AG04450 (cell line): ENCODE measurements at regions not wholly inside any gene's neighbourhood (a gene's known extent, or its start where the extent isn't known, plus 50 kb on each side); places are given as distances from the start of the nearest gene placed in this dataset.

Source experiments
- CTCF ChIA-PET: fragments of 300-600, 350-600 bp; formaldehyde crosslinking; extraction: SDS; loops from one replicate; lab custom pipeline; 2022; ENCODE audit warnings: antibody characterized with exemption, inconsistent platforms; lab: Charles Lee
- POLR2A ChIA-PET: fragments of 350-600 bp; formaldehyde crosslinking; extraction: SDS; loops from one replicate; lab custom pipeline; 2021; ENCODE audit warnings: antibody characterized with exemption, inconsistent platforms; lab: Yijun Ruan, JAX
- DNase-seq: peaks from one replicate; pipeline ENCODE4 v3.0.0-alpha.2; 2011; ENCODE audit warnings: low read depth, low spot score
- H3K27ac ChIP-seq: one replicate; pipeline ENCODE4 v1.5.1; 2012; ENCODE audit warnings: low read depth, low read length, control low read depth
- H3K27me3 ChIP-seq: one replicate; pipeline ENCODE4 v1.6.0; 2012; ENCODE audit warnings: low read length; ENCODE audit not compliant: control insufficient read depth, insufficient read depth
- H3K4me3 ChIP-seq: 2 replicates; pipeline ENCODE4 v1.5.1; 2011; ENCODE audit warnings: mild to moderate bottlenecking, low read depth, low read length, control low read depth
- H3K9me3 ChIP-seq: 2 replicates; pipeline ENCODE4 v1.5.1; 2012; ENCODE audit warnings: low read length; ENCODE audit not compliant: control insufficient read depth, insufficient read depth
- CTCF ChIP-seq: IDR thresholded peaks from 2 replicates; pipeline ENCODE4 v1.5.1; 2011; ENCODE audit warnings: low read depth, low read length, control low read depth, inconsistent platforms

- TF ChIP-seq CTCF = no peak
- POLR2A ChIA-PET = no interaction called here
- Histone ChIP-seq H3K4me3 (no peak overlapping the region), H3K27ac (no peak overlapping the region), H3K9me3 (no peaks in the 10 kb centered on the region), H3K27me3 (peaks cover 13% of the 10 kb centered on the region)
- CTCF ChIA-PET = no interaction called here
- DNase-seq = no peak
Measured at GRCh38 chr4:185903205-185903604, 91.2 kb upstream of the SORBS2 start.

- no peak for TF ChIP-seq CTCF
- DNase-seq = no peak
- Histone ChIP-seq H3K4me3 (no peak overlapping the region), H3K27me3 (peaks cover 13% of the 10 kb centered on the region), H3K9me3 (no peaks in the 10 kb centered on the region), H3K27ac (no peak overlapping the region)
- ChIA-PET POLR2A (no interaction called here), CTCF (interaction anchor here (0.5 kb wide), 1 partner anchor 134 kb away, joined by 3 read pairs; no protein-coding TSS in a partner anchor)
Measured at GRCh38 chr4:185904381-185904780, 92.4 kb upstream of the SORBS2 start.

- Histone ChIP-seq H3K4me3 (no peak overlapping the region), H3K27ac (no peak overlapping the region), H3K27me3 (peaks cover 7% of the 10 kb centered on the region), H3K9me3 (no peaks in the 10 kb centered on the region)
- CTCF ChIA-PET = interaction anchor here (0.6 kb wide), 1 partner anchor 30 kb away, joined by 6 read pairs; no protein-coding TSS in a partner anchor
- TF ChIP-seq CTCF = no peak
- POLR2A ChIA-PET = no interaction called here
- no peak for DNase-seq
Measured at GRCh38 chr4:185909972-185910371, 98.0 kb upstream of the SORBS2 start.

- ChIA-PET CTCF (no interaction called here), POLR2A (interaction anchor here (0.6 kb wide), 1 partner anchor 340 kb away, joined by 4 read pairs; no protein-coding TSS in a partner anchor)
- Histone ChIP-seq H3K4me3 (no peak overlapping the region), H3K27ac (no peak overlapping the region), H3K9me3 (no peaks in the 10 kb centered on the region), H3K27me3 (peaks cover 8% of the 10 kb centered on the region)
- no peak for DNase-seq
- no peak for TF ChIP-seq CTCF
Measured at GRCh38 chr4:185911556-185912064, 99.6 kb upstream of the SORBS2 start.

- ChIA-PET CTCF (interaction anchor here (0.6 kb wide), 1 partner anchor 274 kb away, joined by 3 read pairs; no protein-coding TSS in a partner anchor), POLR2A (no interaction called here)
- no peak for TF ChIP-seq CTCF
- H3K27me3 ChIP-seq = peaks cover 13% of the 10 kb centered on the region
- no peak overlapping the region for H3K4me3 ChIP-seq
- H3K9me3 ChIP-seq = no peaks in the 10 kb centered on the region
- DNase-seq = no peak
- no peak overlapping the region for H3K27ac ChIP-seq
Measured at GRCh38 chr4:185912779-185913178, 100.8 kb upstream of the SORBS2 start.
